Epithelial cell of proximal tubule (primary cell): ENCODE measurements at regions not wholly inside any gene's neighbourhood (a gene's known extent, or its start where the extent isn't known, plus 50 kb on each side); places are given as distances from the start of the nearest gene placed in this dataset.

Experiments used
- DNase-seq: peaks from one replicate; pipeline ENCODE4 v3.0.0-alpha.2; 2011; ENCODE audit warnings: low read depth
- H3K4me3 ChIP-seq: 2 replicates; pipeline ENCODE4 v1.5.1; 2011; ENCODE audit warnings: low read depth, mild to moderate bottlenecking, low read length
- CTCF ChIP-seq: conservative IDR thresholded peaks from 2 replicates; pipeline ENCODE4 v1.5.1; 2012; ENCODE audit warnings: low read depth, mild to moderate bottlenecking, low read length

- H3K4me3 ChIP-seq, result no peak overlapping the region
- no peak for TF ChIP-seq CTCF
- no peak for DNase-seq
Measured at GRCh38 chr9:8074713-8075286, 275.2 kb upstream of the DMAC1 start.

GRCh38 chr9:8071445-8071798, 271.8 kb upstream of the DMAC1 start:
- H3K4me3 ChIP-seq, result no peak overlapping the region
- TF ChIP-seq CTCF, result no peak
- no peak for DNase-seq

GRCh38 chr9:8070779-8071444, 271.3 kb upstream of the DMAC1 start:
- no peak for TF ChIP-seq CTCF
- H3K4me3 ChIP-seq, result no peak overlapping the region
- DNase-seq, result no peak

GRCh38 chr9:8062459-8062858, 262.9 kb upstream of the DMAC1 start:
- no peak for TF ChIP-seq CTCF
- no peak overlapping the region for H3K4me3 ChIP-seq

GRCh38 chr9:8053501-8053900, 253.9 kb upstream of the DMAC1 start:
- no peak overlapping the region for H3K4me3 ChIP-seq
- no peak for DNase-seq
- no peak for TF ChIP-seq CTCF

More at GRCh38 chr9:8062459-8062858, 262.9 kb upstream of the DMAC1 start:
- DNase-seq, result no peak

GRCh38 chr9:8052991-8053390, 253.4 kb upstream of the DMAC1 start:
- DNase-seq, result no peak
- no peak for TF ChIP-seq CTCF

GRCh38 chr9:8037745-8038144, 238.2 kb upstream of the DMAC1 start:
- TF ChIP-seq CTCF, result no peak
- DNase-seq, result no peak
- no peak overlapping the region for H3K4me3 ChIP-seq

More at GRCh38 chr9:8052991-8053390, 253.4 kb upstream of the DMAC1 start:
- H3K4me3 ChIP-seq, result no peak overlapping the region
